ENCODE measurements at regions not wholly inside any gene's neighbourhood (a gene's known extent, or its start where the extent isn't known, plus 50 kb on each side); places are given as distances from the start of the nearest gene placed in this dataset.

GRCh38 chr6:125486881-125487280, 185.1 kb upstream of the HDDC2 start:
- no peaks in the 10 kb centered on the region for H3K4me1 Mint-ChIP-seq (ENCODE audit: low read depth)
- TF ChIP-seq, protein P1, sequence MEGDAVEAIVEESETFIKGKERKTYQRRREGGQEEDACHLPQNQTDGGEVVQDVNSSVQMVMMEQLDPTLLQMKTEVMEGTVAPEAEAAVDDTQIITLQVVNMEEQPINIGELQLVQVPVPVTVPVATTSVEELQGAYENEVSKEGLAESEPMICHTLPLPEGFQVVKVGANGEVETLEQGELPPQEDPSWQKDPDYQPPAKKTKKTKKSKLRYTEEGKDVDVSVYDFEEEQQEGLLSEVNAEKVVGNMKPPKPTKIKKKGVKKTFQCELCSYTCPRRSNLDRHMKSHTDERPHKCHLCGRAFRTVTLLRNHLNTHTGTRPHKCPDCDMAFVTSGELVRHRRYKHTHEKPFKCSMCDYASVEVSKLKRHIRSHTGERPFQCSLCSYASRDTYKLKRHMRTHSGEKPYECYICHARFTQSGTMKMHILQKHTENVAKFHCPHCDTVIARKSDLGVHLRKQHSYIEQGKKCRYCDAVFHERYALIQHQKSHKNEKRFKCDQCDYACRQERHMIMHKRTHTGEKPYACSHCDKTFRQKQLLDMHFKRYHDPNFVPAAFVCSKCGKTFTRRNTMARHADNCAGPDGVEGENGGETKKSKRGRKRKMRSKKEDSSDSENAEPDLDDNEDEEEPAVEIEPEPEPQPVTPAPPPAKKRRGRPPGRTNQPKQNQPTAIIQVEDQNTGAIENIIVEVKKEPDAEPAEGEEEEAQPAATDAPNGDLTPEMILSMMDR (IDR thresholded peaks at IDR 0.05) = no peak
- no peak for ATAC-seq (ENCODE audit: poor library complexity)
- Histone ChIP-seq H3K27me3 (ENCODE audit: control insufficient read depth in 1 of 2, insufficient read depth in 2 of 2, low read length in 2 of 2) (no peaks in the 10 kb centered on the region), H3K9me3 (ENCODE audit: control insufficient read depth in 1 of 2, insufficient read depth in 1 of 2, low read length in 2 of 2) (no peaks in the 10 kb centered on the region), H3K4me3 (ENCODE audit: low read length) (no peak overlapping the region), H3K36me3 (ENCODE audit: insufficient read depth, low read length) (no peaks in the 10 kb centered on the region), H3K4me1 (ENCODE audit: insufficient read depth, low read length) (no peaks in the 10 kb centered on the region), H3K27ac (ENCODE audit: low read depth in 1 of 2, low read length in 2 of 2) (no peak overlapping the region)
- H3K9me3 Mint-ChIP-seq = no peaks in the 10 kb centered on the region
- no peak for DNase-seq
- peaks cover 20% of the 10 kb centered on the region for H3K27me3 Mint-ChIP-seq
- H3K4me3 Mint-ChIP-seq = no peak overlapping the region
- no peaks in the 10 kb centered on the region for H3K36me3 Mint-ChIP-seq (ENCODE audit: low read depth)
- intact Hi-C loops (cut with DNase I, micrococcal nuclease) = loop anchor here in 1 of 2 experiments (10.0 kb wide), 1 partner anchor 1742 kb away; no protein-coding TSS in a partner anchor
- POLR2A ChIA-PET = no interaction called here
- no peak overlapping the region for H3K27ac Mint-ChIP-seq
- CTCF ChIA-PET = no interaction called here

DNA sequence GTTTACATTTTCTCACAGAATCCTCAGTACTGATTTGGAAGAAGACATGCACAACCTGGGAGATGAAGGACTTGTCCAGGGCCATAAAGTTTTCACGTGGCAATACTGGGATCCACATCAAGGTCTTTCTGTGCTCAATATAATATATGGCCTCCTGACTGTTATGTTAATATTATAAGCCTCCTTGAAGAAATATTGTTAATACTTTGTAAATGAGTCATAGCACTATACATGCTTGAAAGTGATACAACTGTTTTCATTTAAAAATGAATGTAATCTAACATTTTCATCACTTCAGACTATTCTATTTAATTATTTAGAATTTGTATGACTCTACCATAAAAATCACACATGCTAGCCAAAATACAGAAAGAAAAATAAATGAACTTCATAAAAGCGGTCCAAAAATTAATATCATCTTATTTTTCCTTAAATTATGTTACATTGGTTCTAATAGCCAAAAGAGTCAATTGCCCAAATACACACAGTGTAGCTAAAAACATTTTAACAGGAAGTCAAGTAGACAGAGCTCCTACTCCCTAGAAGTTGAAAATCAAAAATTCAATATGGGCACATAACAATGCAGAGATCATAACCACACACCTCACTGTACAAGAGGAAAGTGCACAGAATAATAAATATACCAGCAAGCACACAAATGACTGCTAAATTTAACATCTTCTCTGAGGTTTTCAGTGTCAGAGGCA, 188.0 kb upstream of the HDDC2 start:
- H3K4me3 Mint-ChIP-seq = no peak overlapping the region
- H3K27me3 Mint-ChIP-seq = peaks cover 21% of the 10 kb centered on the region
- CTCF ChIA-PET = no interaction called here
- Histone ChIP-seq H3K36me3 (ENCODE audit: insufficient read depth, low read length) (no peaks in the 10 kb centered on the region), H3K4me3 (ENCODE audit: low read length) (no peak overlapping the region), H3K9me3 (ENCODE audit: control insufficient read depth in 1 of 2, insufficient read depth in 1 of 2, low read length in 2 of 2) (no peaks in the 10 kb centered on the region), H3K27ac (ENCODE audit: low read depth in 1 of 2, low read length in 2 of 2) (no peak overlapping the region), H3K4me1 (ENCODE audit: insufficient read depth, low read length) (no peaks in the 10 kb centered on the region), H3K27me3 (ENCODE audit: control insufficient read depth in 1 of 2, insufficient read depth in 2 of 2, low read length in 2 of 2) (no peaks in the 10 kb centered on the region)
- H3K9me3 Mint-ChIP-seq = no peaks in the 10 kb centered on the region
- TF ChIP-seq, protein P1 (IDR thresholded peaks at IDR 0.05) = no peak
- POLR2A ChIA-PET = no interaction called here
- H3K27ac Mint-ChIP-seq = no peak overlapping the region
- ATAC-seq (ENCODE audit: poor library complexity) = no peak
- H3K36me3 Mint-ChIP-seq (ENCODE audit: low read depth) = no peaks in the 10 kb centered on the region
- intact Hi-C loops (cut with DNase I, micrococcal nuclease) = loop anchor here in 1 of 2 experiments (10.0 kb wide), 1 partner anchor 1745 kb away; no protein-coding TSS in a partner anchor
- no peaks in the 10 kb centered on the region for H3K4me1 Mint-ChIP-seq (ENCODE audit: low read depth)
- DNase-seq = no peak

DNA sequence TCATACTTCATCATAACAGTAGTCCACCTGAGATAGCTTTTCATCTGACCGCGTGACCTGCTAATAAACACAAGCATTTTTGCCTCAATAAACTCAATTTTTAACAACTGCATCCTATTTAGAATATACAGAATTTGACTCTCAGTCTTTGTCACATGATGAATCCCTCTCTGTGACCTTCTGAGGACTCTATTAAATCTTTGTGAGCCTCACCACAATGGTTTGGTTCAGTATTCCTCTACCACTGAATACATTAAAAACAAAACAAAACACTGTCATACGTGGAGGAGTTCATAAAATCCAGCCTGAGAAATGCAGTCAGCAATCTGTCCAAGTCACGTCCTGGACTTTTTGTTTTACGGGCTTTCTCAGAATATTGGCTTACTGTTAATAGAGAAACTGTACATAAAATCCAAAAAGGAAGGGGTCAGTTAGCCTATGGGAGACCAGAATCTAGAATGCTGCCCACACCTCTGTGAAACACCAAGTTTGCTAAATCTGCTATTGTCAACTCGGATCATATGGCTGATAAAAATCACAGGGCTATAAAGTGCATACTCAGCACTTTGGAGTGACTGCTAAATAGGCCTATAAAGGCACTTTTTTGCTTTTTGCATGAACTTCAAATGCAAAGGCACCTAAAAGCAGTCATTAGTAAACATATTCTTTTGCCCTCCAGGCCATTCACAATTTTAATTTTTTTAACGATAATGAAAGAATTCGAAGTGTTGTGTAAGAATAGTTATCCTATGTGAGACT, 190.3 kb upstream of the HDDC2 start:
- H3K36me3 Mint-ChIP-seq (ENCODE audit: low read depth) = no peaks in the 10 kb centered on the region
- DNase-seq (no peak), ATAC-seq (ENCODE audit: poor library complexity) (no peak)
- no peaks in the 10 kb centered on the region for H3K9me3 Mint-ChIP-seq
- no peak overlapping the region for H3K4me3 ChIP-seq (ENCODE audit: low read length)
- no peaks in the 10 kb centered on the region for H3K36me3 ChIP-seq (ENCODE audit: insufficient read depth, low read length)
- no peaks in the 10 kb centered on the region for H3K27me3 ChIP-seq (ENCODE audit: control insufficient read depth in 1 of 2, insufficient read depth in 2 of 2, low read length in 2 of 2)
- H3K27me3 Mint-ChIP-seq = peaks cover 21% of the 10 kb centered on the region
- no peak overlapping the region for H3K27ac Mint-ChIP-seq
- H3K27ac ChIP-seq (ENCODE audit: low read depth in 1 of 2, low read length in 2 of 2) = no peak overlapping the region
- intact Hi-C loops (cut with DNase I, micrococcal nuclease) = no loop called here
- POLR2A ChIA-PET = no interaction called here
- no peak overlapping the region for H3K4me3 Mint-ChIP-seq
- no peaks in the 10 kb centered on the region for H3K4me1 ChIP-seq (ENCODE audit: insufficient read depth, low read length)
- H3K9me3 ChIP-seq (ENCODE audit: control insufficient read depth in 1 of 2, insufficient read depth in 1 of 2, low read length in 2 of 2) = no peaks in the 10 kb centered on the region
- TF ChIP-seq, protein P1 (IDR thresholded peaks at IDR 0.05) = no peak
- no peaks in the 10 kb centered on the region for H3K4me1 Mint-ChIP-seq (ENCODE audit: low read depth)
- CTCF ChIA-PET = no interaction called here
